ENCODE measurements at regions not wholly inside any gene's neighbourhood (a gene's known extent, or its start where the extent isn't known, plus 50 kb on each side); places are given as distances from the start of the nearest gene placed in this dataset.
"Not testable (repeated sequence)": the region's sequence is repeated elsewhere in the genome, so short reads cannot be mapped to it uniquely, and the experiment has no call there.

GRCh38 chr4:131650951-131651350, 1498.1 kb upstream of the PCDH10 start:
- H3K9ac ChIP-seq (ENCODE audit: control insufficient read depth, insufficient read depth, low read length): no peak overlapping the region
- no peak for DNase-seq (ENCODE audit: low read depth, low spot score)
- in situ Hi-C loops (cut with MboI): no loop called here
- no peak for TF ChIP-seq MAX (IDR thresholded peaks at IDR 0.05; ENCODE audit: low read depth, low read length)
- TF ChIP-seq EED (IDR thresholded peaks at IDR 0.05; ENCODE audit: low read depth): no peak
- no peak for TF ChIP-seq RAD51 (IDR thresholded peaks at IDR 0.05)
- no peak for TF ChIP-seq CBFB (IDR thresholded peaks at IDR 0.05; ENCODE audit: low read depth)
- TF ChIP-seq NFYB (IDR thresholded peaks at IDR 0.05; ENCODE audit: insufficient read depth, low read depth, low read length): no peak
- no peak for TF ChIP-seq ZNF592 (IDR thresholded peaks at IDR 0.05)
- no peak for TF ChIP-seq ELK1 (IDR thresholded peaks at IDR 0.05; ENCODE audit: low read depth, low read length)
- TF ChIP-seq USF2 (IDR thresholded peaks at IDR 0.05; ENCODE audit: borderline replicate concordance, low read depth, low read length): no peak
- TF ChIP-seq NFYA (IDR thresholded peaks at IDR 0.05; ENCODE audit: borderline replicate concordance, low read depth, low read length): no peak
- no peak for TF ChIP-seq TARDBP (IDR thresholded peaks at IDR 0.05; ENCODE audit: borderline replicate concordance)
- TF ChIP-seq CEBPB (IDR thresholded peaks at IDR 0.05; ENCODE audit: borderline replicate concordance in 1 of 2, low read depth in 2 of 2, low read length in 2 of 2): no peak
- no peak for TF ChIP-seq MTA3 (IDR thresholded peaks at IDR 0.05; ENCODE audit: borderline replicate concordance, low read length)
- no peak for ATAC-seq
- POLR2A ChIA-PET: interaction anchor here (0.6 to 0.8 kb wide), 2 partner anchors 16 to 133 kb away, joined by 4 to 6 read pairs; no protein-coding TSS in a partner anchor
- no peaks in the 10 kb centered on the region for H3K4me1 ChIP-seq (ENCODE audit: control insufficient read depth, insufficient read depth, low read length)
- SMC1A ChIA-PET (ENCODE audit: uncharacterized antibody, unreplicated experiment): no interaction called here
- no peak for FAIRE-seq
- no peak overlapping the region for H3K4me3 ChIP-seq
- 0% methylated on average over 2 of the region's 2 CpGs for WGBS (ENCODE audit: insufficient coverage, insufficient replicate concordance, low lambda C conversion rate, missing lambda C conversion rate)
- no peaks in the 10 kb centered on the region for H3K36me3 ChIP-seq (ENCODE audit: control insufficient read depth in 2 of 2, insufficient read depth in 2 of 2, low read length in 1 of 2)
- no peaks in the 10 kb centered on the region for H3K9me3 ChIP-seq (replicated peaks; ENCODE audit: control insufficient read depth, insufficient read depth, low read length)
- CTCF ChIA-PET: no interaction called here
- H4K20me1 ChIP-seq (ENCODE audit: control insufficient read depth, insufficient read depth): no peaks in the 10 kb centered on the region
- no peak overlapping the region for H3K27ac ChIP-seq (ENCODE audit: control insufficient read depth, insufficient read depth)
- no TSS peak for BruUV-seq (replicated peaks)
- RAD21 ChIA-PET (ENCODE audit: unreplicated experiment): no interaction called here
- H3K4me2 ChIP-seq (ENCODE audit: control insufficient read depth, insufficient read depth): no peak overlapping the region
- intact Hi-C loops (cut with micrococcal nuclease; ENCODE audit: unreplicated experiment): no loop called here
- no peaks in the 10 kb centered on the region for H3K79me2 ChIP-seq (ENCODE audit: control insufficient read depth, insufficient read depth, low read length)
- no peaks in the 10 kb centered on the region for H3K27me3 ChIP-seq (replicated peaks in 1 of 2; ENCODE audit: control insufficient read depth in 2 of 2, insufficient read depth in 2 of 2, low read length in 1 of 2)
- no peak overlapping the region for H2AFZ ChIP-seq (ENCODE audit: control insufficient read depth, low read depth, low read length)

GRCh38 chr4:131683314-131683713, 1465.8 kb upstream of the PCDH10 start:
- POLR2A ChIA-PET; ATAC-seq; H3K36me3 ChIP-seq (ENCODE audit: control insufficient read depth in 2 of 2, insufficient read depth in 2 of 2, low read length in 1 of 2); H3K9ac ChIP-seq (ENCODE audit: control insufficient read depth, insufficient read depth, low read length); H3K79me2 ChIP-seq (ENCODE audit: control insufficient read depth, insufficient read depth, low read length); DNase-seq (ENCODE audit: low read depth, low spot score); BruUV-seq (replicated peaks); SMC1A ChIA-PET (ENCODE audit: uncharacterized antibody, unreplicated experiment); H2AFZ ChIP-seq (ENCODE audit: control insufficient read depth, low read depth, low read length); H3K9me3 ChIP-seq (replicated peaks; ENCODE audit: control insufficient read depth, insufficient read depth, low read length); H3K27ac ChIP-seq (ENCODE audit: control insufficient read depth, insufficient read depth); H3K4me2 ChIP-seq (ENCODE audit: control insufficient read depth, insufficient read depth); H4K20me1 ChIP-seq (ENCODE audit: control insufficient read depth, insufficient read depth); in situ Hi-C loops (cut with MboI); RAD21 ChIA-PET (ENCODE audit: unreplicated experiment); H3K4me1 ChIP-seq (ENCODE audit: control insufficient read depth, insufficient read depth, low read length); FAIRE-seq; H3K4me3 ChIP-seq; H3K27me3 ChIP-seq (replicated peaks in 1 of 2; ENCODE audit: control insufficient read depth in 2 of 2, insufficient read depth in 2 of 2, low read length in 1 of 2); intact Hi-C loops (cut with micrococcal nuclease; ENCODE audit: unreplicated experiment); CTCF ChIA-PET: not testable (repeated sequence)
- 0% methylated on average over 3 of the region's 3 CpGs for WGBS (ENCODE audit: insufficient coverage, insufficient replicate concordance, low lambda C conversion rate, missing lambda C conversion rate)

Measured in GM12878 (cell line).